ENCODE measurements at regions not wholly inside any gene's neighbourhood (a gene's known extent, or its start where the extent isn't known, plus 50 kb on each side); places are given as distances from the start of the nearest gene placed in this dataset.

- H3K27me3 ChIP-seq (replicated peaks in 1 of 4; ENCODE audit: control insufficient read depth in 3 of 4, extremely low read depth in 1 of 4, insufficient read depth in 3 of 4, low read length in 3 of 4), result no peaks in the 10 kb centered on the region
- H3K9me3 ChIP-seq (ENCODE audit: insufficient read depth in 2 of 2, low read depth in 1 of 2, low read length in 1 of 2), result peaks cover 0 to 9% of the 10 kb centered on the region in 2 experiments; a peak in 2 of 4 replicates
- H3K23ac ChIP-seq (ENCODE audit: insufficient read length), result no peak overlapping the region
- no peak for DNase-seq (ENCODE audit: low read depth in 1 of 2, low spot score in 2 of 2)
- no peak for FAIRE-seq
- no peaks in the 10 kb centered on the region for H3K79me1 ChIP-seq (ENCODE audit: low read depth, low read length)
- H3K4me1 ChIP-seq (replicated peaks in 1 of 4; ENCODE audit: control insufficient read depth in 3 of 4, insufficient read depth in 4 of 4, low read length in 3 of 4), result peaks cover 0 to 3% (median under 1%) of the 10 kb centered on the region in 4 experiments; a peak in 2 of 7 replicates
- H3K18ac ChIP-seq (ENCODE audit: extremely low read depth, low read length), result no peak overlapping the region
- H2BK5ac ChIP-seq (ENCODE audit: low read depth, low read length), result no peak overlapping the region
- H4K5ac ChIP-seq (ENCODE audit: insufficient read length, low read depth, low read length), result no peak overlapping the region
- H4K91ac ChIP-seq (replicated peaks; ENCODE audit: insufficient read length, low read length), result no peak overlapping the region
- WGBS, 2 experiments (ENCODE audit: extremely low coverage in 1 of 2, insufficient coverage in 1 of 2, insufficient read length in 1 of 2, insufficient replicate concordance in 2 of 2, low coverage in 1 of 2, low lambda C conversion rate in 2 of 2, missing lambda C conversion rate in 1 of 2), result 93% methylated on average over 1 of the region's 1 CpG; no CpG with 5 or more reads in 1 of the 2 experiments
- no peak overlapping the region for H4K8ac ChIP-seq (ENCODE audit: extremely low read depth, insufficient read depth, low read length)
- no peak overlapping the region for H3K4me2 ChIP-seq (ENCODE audit: insufficient read depth in 1 of 2, low read depth in 2 of 2, low read length in 2 of 2)
- no peak overlapping the region for H3K4me3 ChIP-seq (ENCODE audit: extremely low read depth in 1 of 4, insufficient read depth in 2 of 4, low read depth in 3 of 4, low read length in 4 of 4)
- no peak overlapping the region for H2BK15ac ChIP-seq (ENCODE audit: low read length)
- H2BK12ac ChIP-seq (ENCODE audit: low read depth, low read length), result no peak overlapping the region
- no peak overlapping the region for H3K4ac ChIP-seq (replicated peaks; ENCODE audit: insufficient read length, low read depth, low read length)
- no peak overlapping the region for H3K56ac ChIP-seq (replicated peaks; ENCODE audit: insufficient read length, low read depth, low read length)
- no peak overlapping the region for H3K27ac ChIP-seq (ENCODE audit: low read depth, low read length)
- H2AK5ac ChIP-seq (ENCODE audit: low read depth, low read length), result no peak overlapping the region
- H2BK120ac ChIP-seq (replicated peaks; ENCODE audit: low read depth, low read length), result no peak overlapping the region
- no peaks in the 10 kb centered on the region for H3K23me2 ChIP-seq (ENCODE audit: low read depth, low read length)
- H2BK20ac ChIP-seq (ENCODE audit: low read length), result no peak overlapping the region
- H4K20me1 ChIP-seq (replicated peaks in 1 of 2; ENCODE audit: control insufficient read depth in 1 of 2, insufficient read depth in 2 of 2, low read length in 2 of 2), result no peaks in the 10 kb centered on the region
- H2AFZ ChIP-seq (ENCODE audit: low read length), result no peak overlapping the region
- POLR2A ChIA-PET (ENCODE audit: partially characterized antibody), result no interaction called here
- no peaks in the 10 kb centered on the region for H3K36me3 ChIP-seq (ENCODE audit: control insufficient read depth in 2 of 4, insufficient read depth in 4 of 4, low read length in 3 of 4)
- H3K14ac ChIP-seq (ENCODE audit: insufficient read length), result no peak overlapping the region
- H3K9ac ChIP-seq (replicated peaks in 1 of 4; ENCODE audit: extremely low read depth in 1 of 4, low read depth in 3 of 4, low read length in 3 of 4), result no peak overlapping the region
- no peak for TF ChIP-seq PHF8 (conservative IDR thresholded peaks at IDR 0.05; ENCODE audit: low read depth, low read length)
- TF ChIP-seq SRF (IDR thresholded peaks at IDR 0.05; ENCODE audit: low read depth, low read length), result no peak
- no peak for TF ChIP-seq YY1 (IDR thresholded peaks at IDR 0.05; ENCODE audit: low read depth, low read length)
- no peak for TF ChIP-seq RBBP5 (IDR thresholded peaks at IDR 0.05; ENCODE audit: borderline replicate concordance, low read depth, low read length)
- TF ChIP-seq TAF1 (IDR thresholded peaks at IDR 0.05; ENCODE audit: low read depth, low read length), result no peak
- no peak for TF ChIP-seq BCL11A (IDR thresholded peaks at IDR 0.05; ENCODE audit: low read depth in 2 of 2, low read length in 2 of 2)
- no peak for TF ChIP-seq ZNF274 (IDR thresholded peaks at IDR 0.05; ENCODE audit: borderline replicate concordance, extremely low read depth, low read length)
- no peak for TF ChIP-seq SP4 (IDR thresholded peaks at IDR 0.05; ENCODE audit: low read length)
- TF ChIP-seq TAF7 (optimal IDR thresholded peaks at IDR 0.05; ENCODE audit: borderline replicate concordance, low read depth, low read length), result no peak
- no peak for TF ChIP-seq CBX5 (IDR thresholded peaks at IDR 0.05; ENCODE audit: low read depth, low read length)
- TF ChIP-seq RFX5 (IDR thresholded peaks at IDR 0.05; ENCODE audit: borderline replicate concordance, low read depth, low read length), result no peak
- no peak for TF ChIP-seq BACH1 (IDR thresholded peaks at IDR 0.05; ENCODE audit: low read length)
- TF ChIP-seq RXRA (IDR thresholded peaks at IDR 0.05; ENCODE audit: insufficient read depth, low read depth, low read length), result no peak
- no peak for TF ChIP-seq USF2 (IDR thresholded peaks at IDR 0.05; ENCODE audit: low read length)
- CTCF ChIA-PET (ENCODE audit: partially characterized antibody), result interaction anchor here (1.5 kb wide), 1 partner anchor 62 kb away, joined by 3 read pairs; no protein-coding TSS in a partner anchor
- no peaks in the 10 kb centered on the region for H3K79me2 ChIP-seq (ENCODE audit: control insufficient read depth in 1 of 2, insufficient read depth in 2 of 2, low read length in 2 of 2)
Observed at GRCh38 chr3:56933803-56934202, 126.7 kb upstream of the SPATA12 start.
